IMR-90 (cell line): ENCODE measurements at regions not wholly inside any gene's neighbourhood (a gene's known extent, or its start where the extent isn't known, plus 50 kb on each side); places are given as distances from the start of the nearest gene placed in this dataset.

Source experiments
- ATAC-seq: fragments of 200-7000 bp; cut with Tn5 transposase; 2 replicates; pipeline ENCODE4 v1.9.1; 2020; ENCODE audit warnings: low read depth, mild to moderate bottlenecking, moderate library complexity
- BruUV-seq: library from RNA; stranded (reverse); fragments of 400-500 nt; replicated peaks from 2 replicates; lab custom pipeline; 2021; lab: Mats Ljungman, UMichigan
- CTCF ChIA-PET: fragments of 300-600 bp; formaldehyde crosslinking; extraction: SDS; loops from one replicate; lab custom pipeline; 2021; ENCODE audit warnings: antibody characterized with exemption; lab: Yijun Ruan, JAX
- POLR2A ChIA-PET: fragments of 300-600 bp; sonication (Branson Sonifier 250); formaldehyde crosslinking; loops from one replicate; lab custom pipeline; 2022; ENCODE audit warnings: antibody characterized with exemption; ENCODE audit not compliant: unreplicated experiment; lab: Charles Lee
- DNase-seq: peaks from one replicate; pipeline ENCODE4 v3.0.0; 2013
- H2AFZ ChIP-seq: replicated peaks from 2 replicates; pipeline ENCODE3; 2013; ENCODE audit warnings: low read length, mild to moderate bottlenecking; ENCODE audit not compliant: poor library complexity
- H2AK5ac ChIP-seq: 2 replicates; pipeline ENCODE4 v1.6.1; 2013; ENCODE audit warnings: low read depth, low read length, inconsistent platforms
- H2AK9ac ChIP-seq: replicated peaks from 2 replicates; pipeline ENCODE3; 2013; ENCODE audit warnings: mild to moderate bottlenecking, low read depth, low read length, moderate library complexity; ENCODE audit not compliant: poor library complexity
- H2BK120ac ChIP-seq: 2 replicates; pipeline ENCODE4 v1.6.1; 2013; ENCODE audit warnings: low read depth, low read length, inconsistent platforms
- H2BK15ac ChIP-seq: 3 replicates; pipeline ENCODE4 v1.6.1; 2013; ENCODE audit warnings: low read depth, low read length, inconsistent platforms
- H2BK20ac ChIP-seq: 2 replicates; pipeline ENCODE4 v1.6.1; 2013; ENCODE audit warnings: low read depth, mild to moderate bottlenecking, inconsistent platforms, low read length, moderate library complexity
- H2BK5ac ChIP-seq: 2 replicates; pipeline ENCODE4 v1.6.1; 2013; ENCODE audit warnings: mild to moderate bottlenecking, low read depth, low read length, inconsistent platforms; ENCODE audit not compliant: poor library complexity, severe bottlenecking
- H3K14ac ChIP-seq: replicated peaks from 2 replicates; pipeline ENCODE4 v1.6.1; 2013; ENCODE audit warnings: low read depth, low read length, inconsistent platforms
- H3K18ac ChIP-seq: 2 replicates; pipeline ENCODE4 v1.6.1; 2013; ENCODE audit warnings: low read depth, low read length, control low read depth
- H3K23ac ChIP-seq: 2 replicates; pipeline ENCODE4 v1.6.1; 2013; ENCODE audit warnings: low read depth, low read length, inconsistent platforms
- H3K27ac ChIP-seq: 2 replicates; pipeline ENCODE4 v1.5.1; 2013; ENCODE audit warnings: mild to moderate bottlenecking, control low read depth, low read length; ENCODE audit not compliant: insufficient read depth
- H3K27me3 ChIP-seq: 2 replicates; pipeline ENCODE4 v1.6.1; 2013; ENCODE audit warnings: low read length; ENCODE audit not compliant: control insufficient read depth, insufficient read depth
- H3K36me3 ChIP-seq: 2 replicates; pipeline ENCODE4 v1.6.1; 2013; ENCODE audit warnings: low read length, mixed read lengths; ENCODE audit not compliant: control insufficient read depth, insufficient read depth
- H3K4ac ChIP-seq: 2 replicates; pipeline ENCODE4 v1.6.1; 2013; ENCODE audit warnings: low read depth, low read length, inconsistent platforms
- H3K4me1 ChIP-seq: 2 replicates; pipeline ENCODE4 v1.6.1; 2013; ENCODE audit warnings: low read length, mixed read lengths; ENCODE audit not compliant: control insufficient read depth, insufficient read depth
- H3K4me2 ChIP-seq: 2 replicates; pipeline ENCODE4 v1.6.1; 2013; ENCODE audit warnings: low read depth, mild to moderate bottlenecking, control low read depth, low read length, moderate library complexity
- H3K4me3 ChIP-seq: 2 replicates; pipeline ENCODE4 v1.5.1; 2013; ENCODE audit warnings: low read depth, mild to moderate bottlenecking, control low read depth, low read length, moderate library complexity; ENCODE audit not compliant: insufficient read depth
- H3K56ac ChIP-seq: 2 replicates; pipeline ENCODE4 v1.6.1; 2013; ENCODE audit warnings: low read length, inconsistent platforms; ENCODE audit not compliant: insufficient read depth; ENCODE audit errors: extremely low read depth
- H3K79me1 ChIP-seq, 2 experiments: 2 replicates each; pipeline ENCODE4 v1.6.1; 2013; ENCODE audit warnings: low read length in 2 of 2, inconsistent platforms in 1 of 2, low read depth in 1 of 2
- H3K9ac ChIP-seq: 2 replicates; pipeline ENCODE4 v1.6.1; 2013; ENCODE audit warnings: low read depth, low read length, control low read depth
- H3K9me1 ChIP-seq: 2 replicates; pipeline ENCODE4 v1.6.1; 2013; ENCODE audit warnings: low read length, inconsistent platforms; ENCODE audit not compliant: insufficient read depth
- H3K9me3 ChIP-seq: 2 replicates; pipeline ENCODE4 v1.6.1; 2013; ENCODE audit warnings: low read length; ENCODE audit not compliant: control insufficient read depth, insufficient read depth
- H4K20me1 ChIP-seq: 2 replicates; pipeline ENCODE4 v1.6.1; 2013; ENCODE audit warnings: low read length, inconsistent platforms; ENCODE audit not compliant: insufficient read depth
- H4K5ac ChIP-seq: 2 replicates; pipeline ENCODE4 v1.6.1; 2013; ENCODE audit warnings: mild to moderate bottlenecking, low read depth, low read length, control low read depth
- H4K8ac ChIP-seq, 2 experiments: 2 replicates each; pipeline ENCODE4 v1.6.1; 2013; ENCODE audit warnings: low read depth in 2 of 2, low read length in 2 of 2, control low read depth in 1 of 2, inconsistent platforms in 1 of 2
- H4K91ac ChIP-seq: 2 replicates; pipeline ENCODE4 v1.6.1; 2013; ENCODE audit warnings: low read depth, low read length, inconsistent platforms; ENCODE audit not compliant: insufficient read depth
- CEBPB ChIP-seq: IDR thresholded peaks from 2 replicates; pipeline ENCODE4 v1.6.1; 2012; ENCODE audit warnings: low read depth, low read length, improper control_type of control experiment
- WGBS, 2 experiments: methylation state at CpG; one replicate each; pipeline versions ENCODE4 v1.1.5 to v1.1.7; 2013; ENCODE audit warnings: missing lambda C conversion rate in 2 of 2; ENCODE audit not compliant: insufficient read length in 1 of 2; ENCODE audit errors: extremely low coverage in 2 of 2; 5-methylcytosine and 5-hydroxymethylcytosine counted together
- dilution Hi-C: fragments of 300-500 bp; cut with HindIII; formaldehyde crosslinking; loops from one replicate; pipeline ENCODE4 v1.14.3; 2018; ENCODE audit warnings: low sequenced_read_pairs; ENCODE audit not compliant: unreplicated experiment
- in situ Hi-C: fragments of 300-500 bp; cut with MboI; formaldehyde crosslinking; loops from 3 replicates; pipeline ENCODE4 v1.14.3; 2019; ENCODE audit warnings: low sequenced_read_pairs, inconsistent platforms, mixed read lengths
- intact Hi-C: fragments of 100-400 bp; cut with micrococcal nuclease; formaldehyde crosslinking; loops from 2 replicates; pipeline ENCODE4 v1.10.0; 2022
- TF ChIP-seq, protein P1 (sequence below): fragments of 150-350 bp; IDR thresholded peaks from 2 replicates; pipeline ENCODE4 v1.6.1; 2017; ENCODE audit warnings: mild to moderate bottlenecking, antibody characterized with exemption, low read length, low read depth

DNA sequence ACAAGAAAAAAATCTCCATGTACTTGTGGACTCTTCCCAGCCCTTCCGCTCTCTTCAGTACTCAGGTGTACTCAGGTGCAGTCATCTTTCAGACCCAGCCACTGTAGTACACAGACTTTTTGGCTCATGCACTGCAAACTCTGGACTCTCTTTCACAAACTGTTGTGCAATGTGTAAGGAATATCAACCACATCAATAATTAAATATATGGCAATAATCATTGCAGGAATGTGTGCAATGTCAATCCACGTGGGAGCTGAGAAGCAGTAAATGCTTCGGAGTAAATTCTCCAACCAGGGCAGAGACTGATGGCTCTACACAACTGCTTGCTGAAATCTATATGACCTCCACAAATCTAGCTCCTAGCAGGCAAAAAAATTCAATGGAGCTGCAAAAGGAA lies 287.3 kb upstream of the COL8A1 start:
- Histone ChIP-seq H3K14ac (no peak overlapping the region), H3K36me3 (no peaks in the 10 kb centered on the region), H3K4me2 (no peak overlapping the region), H2BK15ac (no peak overlapping the region), H3K27ac (no peak overlapping the region), H3K4ac (no peak overlapping the region), H2BK5ac (no peak overlapping the region), H3K9ac (no peak overlapping the region), H4K91ac (no peak overlapping the region), H3K23ac (no peak overlapping the region), H2AK9ac (no peak overlapping the region), H3K9me3 (no peaks in the 10 kb centered on the region), H4K20me1 (no peaks in the 10 kb centered on the region), H2AFZ (no peak overlapping the region), H3K27me3 (no peaks in the 10 kb centered on the region), H4K5ac (no peak overlapping the region), H3K18ac (no peak overlapping the region), H3K79me1 (no peaks in the 10 kb centered on the region), H2BK20ac (no peak overlapping the region), H3K4me3 (no peak overlapping the region), H2BK120ac (no peak overlapping the region), H3K9me1 (no peaks in the 10 kb centered on the region), H2AK5ac (no peak overlapping the region), H4K8ac (no peak overlapping the region), H3K56ac (no peak overlapping the region), H3K4me1 (no peaks in the 10 kb centered on the region)
- in situ Hi-C loops (no loop called here), dilution Hi-C loops (no loop called here), intact Hi-C loops (no loop called here)
- no TSS peak for BruUV-seq
- ChIA-PET CTCF (no interaction called here), POLR2A (no interaction called here)
- TF ChIP-seq, protein P1, sequence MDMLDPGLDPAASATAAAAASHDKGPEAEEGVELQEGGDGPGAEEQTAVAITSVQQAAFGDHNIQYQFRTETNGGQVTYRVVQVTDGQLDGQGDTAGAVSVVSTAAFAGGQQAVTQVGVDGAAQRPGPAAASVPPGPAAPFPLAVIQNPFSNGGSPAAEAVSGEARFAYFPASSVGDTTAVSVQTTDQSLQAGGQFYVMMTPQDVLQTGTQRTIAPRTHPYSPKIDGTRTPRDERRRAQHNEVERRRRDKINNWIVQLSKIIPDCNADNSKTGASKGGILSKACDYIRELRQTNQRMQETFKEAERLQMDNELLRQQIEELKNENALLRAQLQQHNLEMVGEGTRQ = no peak
- peak; percentile 54; the same call in 1 of the 2 replicates for TF ChIP-seq CEBPB
- no CpG with 5 or more reads among the region's 3 CpGs for WGBS, 2 experiments
- DNase-seq = no peak
- no peak for ATAC-seq
